ENCODE measurements at regions not wholly inside any gene's neighbourhood (a gene's known extent, or its start where the extent isn't known, plus 50 kb on each side); places are given as distances from the start of the nearest gene placed in this dataset.

- no peak for DNase-seq
Observed at GRCh38 chr5:68793993-68794392, 299.8 kb upstream of the SLC30A5 start.

GRCh38 chr5:68795190-68795589 lies 298.6 kb upstream of the SLC30A5 start:
- DNase-seq: no peak

DNA sequence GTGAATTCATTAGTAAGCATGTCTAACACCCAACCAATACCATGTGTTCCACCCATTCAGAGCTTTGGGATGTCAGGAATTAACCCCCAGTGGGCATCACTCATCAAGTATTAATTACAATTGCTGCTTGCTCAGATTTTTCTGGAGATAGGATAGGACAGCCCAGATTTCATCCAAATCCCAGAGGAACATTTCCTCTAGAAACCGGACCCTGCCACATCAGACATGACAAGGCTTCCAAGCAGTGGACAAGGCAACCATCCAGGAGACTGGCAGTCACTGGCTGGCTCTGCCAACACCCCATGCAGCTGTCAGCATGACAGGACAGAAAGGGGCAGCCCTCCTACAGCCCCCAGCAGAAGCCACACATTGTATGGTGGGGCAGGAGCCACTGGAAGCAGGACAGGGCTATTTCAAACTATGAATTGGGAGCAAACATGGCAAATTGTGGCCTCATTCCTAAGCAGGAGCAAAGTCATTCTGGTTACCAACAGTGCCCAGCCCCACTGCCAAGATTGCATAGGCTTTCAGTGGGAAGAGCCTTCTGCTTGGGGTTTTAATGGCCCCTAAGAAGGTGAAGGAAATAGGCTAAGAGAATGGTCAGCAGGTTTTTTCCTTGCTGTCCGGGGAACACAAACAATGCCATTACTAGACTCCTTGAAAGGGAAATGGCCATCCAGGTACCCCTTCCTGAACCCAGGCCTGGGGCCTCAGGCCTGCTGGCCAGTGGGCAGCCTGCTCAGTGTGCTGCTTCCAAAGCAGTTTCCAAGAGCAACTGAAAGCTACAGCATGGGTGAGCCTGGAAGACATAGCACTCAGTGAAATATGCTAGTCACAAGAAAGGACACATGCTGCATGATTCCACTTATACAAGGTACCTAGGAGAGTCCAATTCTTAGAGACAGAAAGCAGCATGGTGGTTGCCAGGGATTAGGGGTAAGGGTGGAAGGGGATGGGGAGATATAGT lies 294.7 kb upstream of the SLC30A5 start:
- peak in 16 of 51 donors; percentile 2 to 52 (median 12) for DNase-seq

DNA sequence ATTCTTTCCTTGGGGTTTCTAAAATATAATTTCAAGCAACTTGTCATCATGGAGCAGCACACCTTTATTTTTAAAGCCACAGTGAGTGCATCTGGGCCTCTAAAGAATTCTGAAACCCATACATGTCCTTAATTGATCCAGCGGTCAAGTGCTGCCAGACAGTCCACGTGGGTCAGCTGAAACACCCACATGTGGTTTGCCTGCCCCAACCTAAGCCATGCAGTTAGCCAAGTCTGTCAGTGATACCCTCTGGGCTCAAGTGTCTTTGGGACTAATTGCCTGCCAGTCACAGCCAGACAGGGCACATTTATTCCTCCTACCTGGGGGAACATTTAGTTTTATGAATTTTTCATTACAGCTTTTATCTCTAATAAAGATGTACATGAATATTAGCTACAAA lies 291.4 kb upstream of the SLC30A5 start:
- no peak for DNase-seq

- DNase-seq: no peak
Observed at GRCh38 chr5:68803881-68804319, 289.9 kb upstream of the SLC30A5 start.

- no peak for DNase-seq
Observed at GRCh38 chr5:68804343-68804742, 289.5 kb upstream of the SLC30A5 start.

DNA sequence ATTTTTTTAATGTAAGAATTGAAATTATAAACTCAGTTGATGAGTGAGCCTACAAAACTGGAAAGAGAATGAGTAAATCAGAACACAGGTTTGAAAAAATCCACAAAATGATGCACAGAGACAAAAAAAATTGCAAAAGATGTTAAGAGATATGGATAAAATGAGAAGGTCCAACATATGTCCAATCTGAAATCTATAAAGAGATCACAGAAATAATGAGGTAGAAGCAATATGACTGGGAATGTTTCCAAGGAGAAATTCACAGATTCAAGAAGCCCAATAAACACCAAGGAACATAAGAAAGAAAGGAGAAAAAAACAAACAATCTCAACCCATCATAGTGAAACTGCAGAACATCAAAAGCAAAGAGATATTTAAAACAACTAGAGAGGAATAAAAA lies 288.4 kb upstream of the SLC30A5 start:
- no peak for DNase-seq

GRCh38 chr5:68817632-68818031 lies 276.2 kb upstream of the SLC30A5 start:
- DNase-seq: no peak

DNA sequence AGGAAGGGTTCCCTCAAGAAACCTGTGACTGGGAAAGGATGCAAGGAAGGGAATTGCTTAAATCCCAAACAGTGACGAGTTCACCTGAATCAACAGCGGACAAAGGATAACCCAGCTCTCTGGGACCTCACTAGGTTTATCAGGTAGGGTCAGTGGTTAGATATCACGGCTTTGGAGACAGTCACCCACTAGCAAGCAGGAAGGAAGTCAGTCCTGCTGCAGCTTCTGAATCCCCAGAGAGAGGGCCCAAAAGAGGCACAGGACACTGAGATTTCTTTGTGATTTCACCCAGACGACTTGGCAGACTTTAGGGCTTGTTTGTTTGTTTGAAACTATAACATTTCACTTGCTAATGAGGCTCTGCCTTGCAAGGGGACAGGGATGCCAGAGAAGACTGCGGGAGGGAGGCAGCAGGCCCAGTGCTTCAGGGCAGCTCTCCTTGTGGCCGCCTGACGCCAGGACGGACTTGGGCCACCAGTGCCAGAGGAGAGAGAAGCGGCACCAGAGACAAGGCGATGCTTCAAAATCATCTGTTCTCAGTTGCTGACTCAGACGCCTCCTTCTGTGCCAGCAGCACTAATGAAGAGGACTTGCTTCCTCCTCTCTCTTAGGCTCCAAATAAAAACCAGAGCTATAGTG lies 275.6 kb upstream of the SLC30A5 start:
- peak in 49 of 51 donors; percentile 4 to 87 (median 56) for DNase-seq

GRCh38 chr5:68818870-68819269 lies 274.9 kb upstream of the SLC30A5 start:
- no peak for DNase-seq

DNA sequence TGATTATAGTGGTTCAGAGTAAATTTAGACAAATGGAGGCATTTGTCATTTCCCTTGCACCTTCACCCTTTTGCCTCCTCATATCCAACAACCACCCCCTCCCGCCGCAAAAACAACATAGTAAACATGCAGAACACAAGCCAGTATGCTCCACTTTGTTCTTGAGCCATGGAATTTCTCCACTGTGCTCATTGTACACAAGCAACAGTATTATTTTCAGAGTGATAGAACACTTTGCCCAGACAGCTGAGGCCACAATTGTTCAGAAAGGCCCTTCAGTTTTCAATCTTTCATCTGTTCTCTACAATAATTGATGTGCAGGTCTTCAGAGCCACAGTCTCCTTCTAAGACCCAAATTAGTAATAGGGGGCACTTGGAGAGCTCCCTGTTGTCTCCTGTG lies 272.8 kb upstream of the SLC30A5 start:
- peak in 1 of 51 donors; percentile 8 for DNase-seq

DNA sequence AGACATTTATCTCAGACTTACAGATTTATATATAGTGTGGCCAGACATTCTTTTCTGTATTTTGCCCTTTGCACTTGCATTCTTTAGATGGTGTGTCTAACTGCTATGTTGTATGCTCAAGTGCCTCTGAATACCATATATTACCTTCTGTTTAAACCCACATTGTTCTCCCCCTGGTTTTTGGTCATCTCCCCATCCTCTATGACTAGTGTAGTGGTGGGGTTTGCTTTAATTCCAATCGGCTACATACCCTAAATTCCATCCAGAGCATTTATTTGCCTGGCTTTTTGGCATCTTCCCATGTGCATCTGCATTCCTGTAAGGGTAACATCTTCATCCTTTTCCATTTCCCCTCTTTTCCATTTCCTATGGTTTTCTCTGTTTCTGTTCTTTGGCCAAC lies 271.0 kb upstream of the SLC30A5 start:
- DNase-seq: no peak

DNA sequence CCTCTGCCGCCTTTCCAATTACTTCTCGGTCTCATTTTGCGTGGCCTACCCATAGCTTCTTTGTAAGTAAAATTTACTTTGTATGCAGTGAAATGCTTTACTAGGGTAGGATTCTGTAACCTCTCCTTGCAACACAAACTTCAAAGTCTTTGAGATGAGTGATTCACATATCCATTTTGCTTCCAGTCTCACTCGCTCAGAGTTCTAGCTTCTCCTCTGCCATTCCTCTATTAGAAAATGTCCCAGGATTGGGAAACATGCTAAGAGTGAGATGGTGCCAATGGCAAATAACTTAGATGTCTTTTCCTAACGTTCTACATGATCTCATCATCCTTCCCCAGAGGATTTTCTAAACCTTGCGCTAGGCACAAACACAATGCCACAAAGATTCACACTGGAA lies 270.5 kb upstream of the SLC30A5 start:
- DNase-seq: no peak

DNA sequence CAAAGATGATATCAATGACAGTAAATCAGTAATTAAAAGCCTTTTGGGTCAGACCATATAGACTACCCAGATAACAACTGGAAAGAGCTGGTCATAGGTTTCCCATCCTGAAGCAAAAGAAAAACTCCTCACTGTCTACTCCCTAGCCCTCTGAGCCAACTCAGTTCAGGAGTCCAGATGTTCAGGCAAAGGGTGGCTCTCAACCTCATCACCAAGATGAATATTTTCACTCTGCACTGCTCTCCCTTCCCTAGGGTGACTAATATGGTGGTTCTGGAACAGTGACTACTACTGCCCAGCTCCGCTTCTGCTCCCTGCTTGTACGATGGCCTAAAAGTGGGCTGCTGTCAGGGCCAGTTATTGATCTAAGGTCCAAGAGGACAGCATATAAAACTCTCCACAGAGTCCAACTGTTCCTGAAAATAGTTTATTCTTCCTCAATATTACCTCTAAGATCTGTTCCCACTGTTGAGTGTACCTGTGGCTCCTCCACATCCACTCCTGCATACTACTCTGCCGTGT lies 263.4 kb upstream of the SLC30A5 start:
- no peak for DNase-seq

- no peak for DNase-seq
Observed at GRCh38 chr5:68834491-68834981, 259.3 kb upstream of the SLC30A5 start.

GRCh38 chr5:68838157-68838718 lies 255.6 kb upstream of the SLC30A5 start:
- DNase-seq: no peak

DNA sequence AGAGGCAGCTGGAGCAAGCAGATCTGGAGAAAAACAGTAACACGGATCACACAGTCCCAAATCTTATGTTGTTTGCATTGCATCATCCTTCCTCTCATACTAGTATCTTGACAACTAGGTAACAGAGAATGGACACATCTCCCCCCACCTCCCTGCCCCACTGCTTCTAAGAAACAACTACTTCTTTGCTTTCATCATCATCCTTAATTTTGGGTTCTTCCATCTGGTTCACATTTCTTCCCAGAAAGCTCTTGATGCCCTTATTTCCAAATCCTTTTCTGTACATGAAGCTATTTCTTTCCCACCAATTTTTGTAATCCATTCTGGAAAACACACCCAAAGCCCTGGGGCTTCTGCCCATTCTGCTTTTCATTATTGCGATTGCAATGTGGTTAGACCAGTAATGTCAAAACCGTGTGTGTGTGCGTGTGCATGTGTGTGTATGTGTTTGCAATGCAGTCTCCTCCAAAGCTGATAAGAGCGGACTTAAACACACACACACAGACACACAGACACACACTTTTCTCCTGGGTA lies 254.7 kb upstream of the SLC30A5 start:
- DNase-seq: no peak

- DNase-seq: no peak
Observed at GRCh38 chr5:68843624-68844364, 250.0 kb upstream of the SLC30A5 start.

DNA sequence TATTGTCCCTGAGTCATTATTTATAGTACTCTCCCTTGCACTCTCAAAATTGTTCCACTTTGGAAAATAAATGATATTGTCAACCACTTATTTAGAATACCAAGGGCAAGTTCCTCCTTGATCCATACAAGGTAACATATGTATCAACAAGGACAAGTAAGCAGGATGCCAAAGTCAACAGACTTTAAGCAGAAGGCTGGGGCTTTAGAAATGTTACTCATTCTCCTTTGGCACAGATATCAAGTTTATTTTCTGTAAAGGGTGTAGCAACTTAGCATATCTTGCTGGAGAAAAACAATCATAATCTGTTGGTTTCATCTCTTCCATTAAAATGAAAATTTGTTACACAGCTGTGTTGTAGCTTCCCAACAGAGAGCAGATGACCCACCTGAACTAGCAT lies 248.7 kb upstream of the SLC30A5 start:
- no peak for DNase-seq

DNA sequence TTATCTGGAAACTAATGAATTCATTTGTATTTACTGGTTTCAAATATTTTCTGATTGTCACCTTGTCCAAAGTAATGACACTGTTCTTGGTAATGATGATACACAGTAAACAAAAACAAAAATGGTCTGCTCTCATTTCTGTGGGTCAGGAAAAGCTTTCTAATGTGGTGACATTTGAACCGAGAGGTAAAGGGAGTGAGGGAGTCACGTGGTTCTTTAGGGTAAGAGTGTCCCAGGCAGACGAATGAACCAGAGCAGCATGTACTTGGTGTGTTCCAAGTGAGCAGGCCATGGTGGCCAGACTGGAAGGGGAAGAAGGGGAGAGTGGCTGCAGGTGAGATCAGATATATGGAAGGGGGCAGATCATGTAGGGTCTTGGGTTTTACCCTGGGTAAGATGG lies 247.0 kb upstream of the SLC30A5 start:
- no peak for DNase-seq

DNA sequence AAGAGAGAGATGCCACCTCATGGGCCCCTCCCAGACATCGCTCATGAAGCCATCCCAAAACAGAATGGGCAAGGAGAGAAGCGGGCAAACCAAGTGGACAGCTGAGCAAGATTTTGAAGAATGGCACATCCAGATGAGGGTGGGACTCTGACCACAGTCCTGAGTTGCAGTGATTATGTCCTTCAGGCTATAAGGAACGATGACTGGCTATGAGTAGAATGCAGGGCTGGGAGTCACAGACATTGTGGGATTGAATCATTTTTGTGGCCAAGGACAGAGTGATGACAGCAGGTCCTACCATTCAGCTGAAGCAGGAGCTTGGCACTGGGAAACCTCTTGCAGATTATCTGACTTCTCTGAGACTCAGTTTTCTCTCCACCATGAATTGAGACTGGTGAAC lies 245.7 kb upstream of the SLC30A5 start:
- no peak for DNase-seq

Measured in hypothalamus (tissue), 51 donors.